GM15510 (cell line): ENCODE measurements at regions not wholly inside any gene's neighbourhood (a gene's known extent, or its start where the extent isn't known, plus 50 kb on each side); places are given as distances from the start of the nearest gene placed in this dataset.

Experiments
- POLR2A ChIP-seq: IDR thresholded peaks from 3 replicates; pipeline ENCODE4 v1.6.1; 2011; ENCODE audit warnings: borderline replicate concordance; ENCODE audit not compliant: insufficient read length; ENCODE audit errors: extremely low read depth

DNA sequence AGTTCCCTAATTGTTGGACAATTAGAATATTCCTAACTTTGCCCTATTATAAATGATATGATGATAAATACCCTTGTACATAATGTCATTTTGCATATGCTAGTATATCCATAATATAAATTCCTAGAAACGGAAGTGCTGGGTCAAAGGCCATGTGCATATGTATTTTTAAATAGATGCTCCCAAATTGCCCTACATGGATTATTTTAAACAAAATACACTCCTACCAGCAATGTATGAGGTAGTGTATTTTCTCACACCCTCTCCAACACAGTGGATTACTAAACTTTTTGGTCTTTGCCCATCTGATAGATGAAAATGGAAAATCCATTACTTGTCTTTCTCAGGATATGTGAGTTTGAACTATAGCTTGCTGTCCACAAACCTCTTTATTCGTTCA is 385.1 kb upstream of the JARID2 start:
- TF ChIP-seq POLR2A: no peak

- no peak for TF ChIP-seq POLR2A
These were observed 384.4 kb upstream of the JARID2 start for GRCh38 chr6:14861491-14861943.

- TF ChIP-seq POLR2A: no peak
These were observed 383.0 kb upstream of the JARID2 start for GRCh38 chr6:14862845-14863244.

DNA sequence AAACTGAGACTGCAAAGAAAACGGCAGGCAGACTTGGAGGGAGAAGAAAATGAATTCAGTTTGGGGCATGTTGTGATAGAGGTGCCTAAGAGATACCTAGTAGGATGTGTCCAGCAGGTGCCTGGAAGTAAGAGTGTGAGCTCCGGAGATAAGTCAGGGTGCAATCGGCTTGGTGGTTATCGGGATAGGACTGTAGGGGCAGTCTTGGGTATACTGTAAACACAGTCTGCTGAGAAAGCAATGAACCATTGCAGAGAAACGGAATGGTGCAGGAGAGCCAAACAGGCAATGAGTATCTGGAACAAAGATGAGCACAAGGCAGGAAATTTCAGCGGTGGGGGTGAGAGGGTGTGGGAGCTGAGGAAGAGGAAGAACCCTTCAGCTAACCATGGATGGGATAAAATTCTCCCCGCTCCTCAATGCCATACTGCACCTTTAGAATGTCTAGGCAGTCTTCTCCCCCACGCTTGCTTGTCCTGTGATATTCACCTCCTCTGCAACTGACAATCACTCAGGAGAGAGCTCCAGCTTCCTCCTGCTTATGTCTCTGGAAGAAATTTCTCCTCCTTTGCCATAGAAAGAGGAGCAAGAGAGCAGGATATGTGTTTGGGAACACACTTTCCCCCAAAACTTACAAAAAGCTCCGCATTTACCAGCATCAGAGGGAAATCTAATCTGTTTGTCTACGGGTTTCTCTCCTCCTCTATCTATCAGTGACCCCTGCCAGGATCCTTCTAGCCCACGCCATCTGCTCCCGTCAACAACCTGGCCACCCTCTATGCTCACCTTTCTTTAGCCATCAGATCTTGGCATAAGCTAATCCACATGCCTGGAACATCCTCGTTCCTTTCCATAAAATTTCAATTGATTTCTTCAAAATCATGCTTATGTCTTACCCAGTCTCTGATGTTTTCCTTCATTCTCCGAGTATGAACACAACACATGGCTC is 381.7 kb upstream of the JARID2 start:
- no peak for TF ChIP-seq POLR2A

- TF ChIP-seq POLR2A: no peak
These were observed 380.3 kb upstream of the JARID2 start for GRCh38 chr6:14865531-14866100.

DNA sequence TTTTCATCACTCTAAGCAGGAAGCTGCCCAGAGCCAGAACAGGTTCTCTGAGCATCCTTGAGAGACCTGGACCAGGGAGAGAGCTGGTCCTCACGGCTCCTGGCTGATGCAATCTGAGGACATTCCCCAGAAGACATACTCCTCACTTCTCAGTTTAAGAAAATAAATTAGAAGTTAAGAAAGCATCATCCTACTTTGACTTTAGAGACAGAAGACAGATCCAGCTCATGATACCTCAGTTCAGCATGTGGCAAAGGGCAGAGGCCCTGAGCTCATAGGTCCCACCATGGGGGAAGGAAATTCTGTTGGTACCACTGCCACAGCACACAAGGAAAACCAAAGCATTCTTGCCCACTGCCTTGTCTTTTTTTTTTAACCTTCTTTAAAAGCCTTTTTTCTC is 378.1 kb upstream of the JARID2 start:
- no peak for TF ChIP-seq POLR2A

DNA sequence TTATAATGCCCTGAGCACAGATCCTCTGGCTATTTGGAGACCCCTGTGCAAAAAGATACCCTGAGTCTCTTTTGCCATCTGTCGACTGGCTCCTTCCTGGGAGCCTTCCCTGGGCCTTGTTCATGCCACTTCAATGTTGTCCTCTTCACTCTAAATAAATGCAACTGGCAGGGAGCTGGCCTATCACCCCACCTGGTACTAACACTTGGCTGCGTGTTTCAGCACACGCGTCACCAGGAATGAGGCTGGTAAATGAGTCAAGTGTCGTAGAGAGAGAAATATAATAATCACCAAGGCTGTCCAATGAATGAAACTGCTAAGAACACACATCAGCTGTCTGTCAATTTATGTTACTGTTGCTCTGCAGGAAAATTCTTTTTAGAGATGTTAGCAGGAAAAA is 374.6 kb upstream of the JARID2 start:
- TF ChIP-seq POLR2A: no peak

- TF ChIP-seq POLR2A: no peak
These were observed 372.8 kb upstream of the JARID2 start for GRCh38 chr6:14873101-14873500.

DNA sequence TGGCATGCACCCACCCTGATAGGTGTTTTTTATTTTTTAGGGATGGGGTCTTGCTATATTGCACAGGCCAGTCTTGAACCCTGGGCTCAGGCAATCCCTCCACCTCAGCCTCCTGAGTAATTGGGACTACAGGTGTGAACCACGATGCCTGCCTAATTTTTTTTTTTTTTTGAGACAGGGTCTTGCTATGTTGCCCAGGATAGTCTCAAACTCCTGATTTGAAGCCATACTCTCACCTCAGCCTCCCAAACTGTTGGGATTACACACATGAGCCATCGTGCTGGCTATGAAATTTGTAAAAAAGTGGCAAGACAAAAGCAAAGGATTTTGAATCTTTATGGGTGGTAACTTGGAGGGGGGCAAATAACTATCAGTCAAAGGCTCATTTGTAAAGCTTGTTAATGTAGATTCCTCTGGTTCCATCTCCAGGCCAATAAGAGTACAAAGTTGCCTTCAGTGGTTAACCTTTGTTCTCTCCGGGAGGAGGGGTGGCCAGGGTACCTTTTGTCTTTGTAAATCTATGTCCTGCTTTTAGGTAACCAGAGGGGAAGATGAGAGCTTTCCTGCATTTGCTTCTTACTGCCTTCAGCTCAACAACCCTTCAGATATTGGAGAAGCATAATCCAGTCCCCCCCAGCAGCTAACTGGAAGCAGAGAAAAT is 372.0 kb upstream of the JARID2 start:
- TF ChIP-seq POLR2A: no peak

GRCh38 chr6:14874975-14875480 is 370.8 kb upstream of the JARID2 start:
- no peak for TF ChIP-seq POLR2A

GRCh38 chr6:14875481-14876063 is 370.3 kb upstream of the JARID2 start:
- TF ChIP-seq POLR2A: no peak

DNA sequence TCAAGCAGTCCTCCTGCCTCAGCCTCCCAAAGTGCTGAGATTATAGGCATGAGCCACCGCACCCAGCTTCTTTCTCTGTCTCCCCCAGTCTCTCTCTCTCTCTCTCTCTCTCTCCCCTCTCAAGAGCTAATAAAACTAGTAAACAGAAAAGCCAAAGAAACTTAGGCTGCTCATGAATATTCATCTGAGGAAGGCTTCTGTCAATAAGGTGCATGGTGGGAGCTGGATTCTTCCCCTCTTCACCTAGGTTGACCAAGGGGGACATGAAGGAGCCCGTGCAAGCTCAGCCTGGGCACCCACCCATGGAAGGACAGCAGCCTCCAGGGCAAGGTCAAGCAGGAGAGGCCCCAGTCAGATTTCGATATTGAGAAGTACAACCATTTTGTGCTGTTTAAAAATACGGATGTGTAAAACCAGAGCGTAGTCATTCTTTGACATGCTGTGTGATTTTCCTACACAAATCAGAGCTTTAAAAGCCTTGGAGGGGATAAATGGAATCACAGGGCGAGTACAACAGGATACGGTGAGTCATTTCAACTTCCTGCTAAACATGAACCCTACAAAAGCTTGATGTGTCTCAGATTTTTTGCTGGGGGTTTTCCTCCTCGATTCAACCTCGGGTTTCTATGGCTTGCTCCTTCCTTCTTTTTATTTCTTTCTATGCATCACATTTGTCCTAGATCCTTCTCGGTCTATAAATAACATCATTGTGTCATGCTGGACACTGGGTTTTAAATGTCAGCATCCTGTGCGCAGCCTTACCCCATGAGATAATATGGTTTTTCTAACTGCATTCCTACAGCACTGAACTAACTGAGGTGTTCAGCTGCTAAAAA is 368.9 kb upstream of the JARID2 start:
- no peak for TF ChIP-seq POLR2A

GRCh38 chr6:14877758-14878157 is 368.1 kb upstream of the JARID2 start:
- no peak for TF ChIP-seq POLR2A

DNA sequence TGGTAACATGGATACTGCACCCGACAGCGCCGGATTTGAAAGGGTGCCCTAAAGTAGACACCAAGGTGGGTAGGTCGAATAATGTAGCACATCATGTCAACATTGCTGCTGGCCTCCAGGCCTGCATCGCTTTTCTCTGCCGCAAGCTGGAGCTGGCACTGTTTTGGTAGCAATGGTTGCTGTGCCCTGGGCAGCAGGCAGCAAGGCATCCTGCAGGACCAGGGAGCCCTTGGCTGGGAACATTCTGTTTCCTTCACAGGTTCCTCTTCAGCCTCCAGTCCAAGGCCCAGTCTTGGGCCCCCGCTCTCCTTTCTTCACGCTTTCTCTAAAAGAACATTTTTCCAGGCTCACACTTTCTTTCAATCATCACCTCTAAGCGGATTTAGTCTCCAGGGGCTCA is 365.8 kb upstream of the JARID2 start:
- TF ChIP-seq POLR2A: no peak
